ENCODE measurements at regions not wholly inside any gene's neighbourhood (a gene's known extent, or its start where the extent isn't known, plus 50 kb on each side); places are given as distances from the start of the nearest gene placed in this dataset.
"Not testable (repeated sequence)": the region's sequence is repeated elsewhere in the genome, so short reads cannot be mapped to it uniquely, and the experiment has no call there.

- TF ChIP-seq CTCF (IDR thresholded peaks at IDR 0.05; ENCODE audit: insufficient read depth, missing control alignments), result no peak
- DNase-seq (ENCODE audit: insufficient read length, low spot score) (no peak), FAIRE-seq (no peak)
Measured at GRCh38 chr14:53260286-53260685, 107.2 kb upstream of the DDHD1 start.

GRCh38 chr14:53252141-53252540 lies 99.0 kb upstream of the DDHD1 start:
- no peak for FAIRE-seq
- no peak for DNase-seq (ENCODE audit: insufficient read length, low spot score)
- TF ChIP-seq CTCF (IDR thresholded peaks at IDR 0.05; ENCODE audit: insufficient read depth, missing control alignments), result no peak

- DNase-seq (ENCODE audit: insufficient read length, low spot score), result no peak
- no peak for TF ChIP-seq CTCF (IDR thresholded peaks at IDR 0.05; ENCODE audit: insufficient read depth, missing control alignments)
- no peak for FAIRE-seq
Measured at GRCh38 chr14:53249059-53249458, 95.9 kb upstream of the DDHD1 start.

GRCh38 chr14:53247596-53248370 lies 94.7 kb upstream of the DDHD1 start:
- no peak for TF ChIP-seq CTCF (IDR thresholded peaks at IDR 0.05; ENCODE audit: insufficient read depth, missing control alignments)
- FAIRE-seq (no peak), DNase-seq (ENCODE audit: insufficient read length, low spot score) (no peak)

- not testable (repeated sequence) for FAIRE-seq; DNase-seq (ENCODE audit: insufficient read length, low spot score)
Measured at GRCh38 chr14:53242898-53243297, 89.8 kb upstream of the DDHD1 start.

GRCh38 chr14:53237488-53237887 lies 84.4 kb upstream of the DDHD1 start:
- no peak for FAIRE-seq

GRCh38 chr14:53236708-53237107 lies 83.6 kb upstream of the DDHD1 start:
- DNase-seq (ENCODE audit: insufficient read length, low spot score), result no peak
- no peak for TF ChIP-seq CTCF (IDR thresholded peaks at IDR 0.05; ENCODE audit: insufficient read depth, missing control alignments)
- FAIRE-seq, result no peak

More at GRCh38 chr14:53237488-53237887, 84.4 kb upstream of the DDHD1 start:
- no peak for DNase-seq (ENCODE audit: insufficient read length, low spot score)
- TF ChIP-seq CTCF (IDR thresholded peaks at IDR 0.05; ENCODE audit: insufficient read depth, missing control alignments), result no peak

All from D721Med (cell line).